Keratinocyte (primary cell): ENCODE measurements at regions not wholly inside any gene's neighbourhood (a gene's known extent, or its start where the extent isn't known, plus 50 kb on each side); places are given as distances from the start of the nearest gene placed in this dataset.

Experiments
- DNase-seq: peaks from one replicate; pipeline ENCODE4 v3.0.0-alpha.2; 2011; ENCODE audit warnings: low read depth, missing footprints, low spot score
- FAIRE-seq: peaks from 2 replicates; lab custom pipeline; 2011; peaks lifted over from hg19 to GRCh38; lab: Jason Lieb, UNC
- H2AFZ ChIP-seq: 2 replicates; pipeline ENCODE4 v1.6.0; 2012; ENCODE audit warnings: low read length, control low read depth, inconsistent platforms; ENCODE audit not compliant: control insufficient read depth
- H3K27ac ChIP-seq: 2 replicates; pipeline ENCODE4 v1.5.1; 2011; ENCODE audit warnings: low read length; ENCODE audit not compliant: control insufficient read depth, insufficient read depth
- H3K27me3 ChIP-seq: 3 replicates; pipeline ENCODE4 v1.6.0; 2011; ENCODE audit warnings: low read length; ENCODE audit not compliant: control insufficient read depth, insufficient read depth; ENCODE audit errors: extremely low read depth
- H3K36me3 ChIP-seq, 2 experiments: 2 replicates in 1 of 2; 3 replicates in 1 of 2; pipeline ENCODE4 v1.5.1; 2011; ENCODE audit warnings: low read length in 2 of 2, mild to moderate bottlenecking in 1 of 2; ENCODE audit not compliant: control insufficient read depth in 2 of 2, insufficient read depth in 2 of 2; ENCODE audit errors: extremely low read depth in 1 of 2
- H3K4me1 ChIP-seq: 3 replicates; pipeline ENCODE4 v1.5.1; 2011; ENCODE audit warnings: low read length; ENCODE audit not compliant: control insufficient read depth, insufficient read depth; ENCODE audit errors: extremely low read depth
- H3K4me2 ChIP-seq: 3 replicates; pipeline ENCODE4 v1.6.0; 2011; ENCODE audit warnings: low read depth, low read length; ENCODE audit not compliant: control insufficient read depth, insufficient read depth; ENCODE audit errors: extremely low read depth
- H3K4me3 ChIP-seq, 3 experiments: fragments of 200-600 bp in 1 of 3; sonication (generic) in 1 of 3; 2 replicates in 2 of 3; 3 replicates in 1 of 3; pipeline ENCODE4 v1.5.1; 2011 to 2016; ENCODE audit warnings: low read length in 3 of 3, mild to moderate bottlenecking in 3 of 3, control low read depth in 2 of 3, inconsistent platforms in 1 of 3, low read depth in 1 of 3, mixed read lengths in 1 of 3, mixed run types in 1 of 3, moderate library complexity in 1 of 3; ENCODE audit not compliant: control insufficient read depth in 2 of 3, insufficient read depth in 2 of 3; ENCODE audit errors: extremely low read depth in 1 of 3
- H3K79me2 ChIP-seq: 2 replicates; pipeline ENCODE4 v1.6.0; 2012; ENCODE audit warnings: low read length; ENCODE audit not compliant: control insufficient read depth, insufficient read depth
- H3K9ac ChIP-seq: 3 replicates; pipeline ENCODE4 v1.6.0; 2011; ENCODE audit warnings: low read length; ENCODE audit not compliant: control insufficient read depth, insufficient read depth; ENCODE audit errors: extremely low read depth
- H3K9me1 ChIP-seq: 3 replicates; pipeline ENCODE4 v1.6.0; 2011; ENCODE audit warnings: low read length; ENCODE audit not compliant: control insufficient read depth, insufficient read depth; ENCODE audit errors: extremely low read depth
- H3K9me3 ChIP-seq: 2 replicates; pipeline ENCODE4 v1.5.1; 2012; ENCODE audit warnings: low read depth, low read length; ENCODE audit not compliant: control insufficient read depth
- H4K20me1 ChIP-seq: 3 replicates; pipeline ENCODE4 v1.6.0; 2011; ENCODE audit warnings: low read length; ENCODE audit not compliant: control insufficient read depth, insufficient read depth; ENCODE audit errors: extremely low read depth
- EZH2 ChIP-seq: IDR thresholded peaks from one replicate; pipeline ENCODE4 v1.6.1; 2012; ENCODE audit warnings: inconsistent platforms, mild to moderate bottlenecking, low read length, moderate library complexity
- dilution Hi-C: fragments of 300-500 bp; cut with MboI; formaldehyde crosslinking; loops from one replicate; pipeline ENCODE4 v1.7.0; 2020; ENCODE audit warnings: low sequenced_read_pairs; ENCODE audit not compliant: extremely low pct_ligation_motif_present
- TF ChIP-seq, protein P1 (sequence below), 3 experiments: IDR thresholded peaks in 1 of 3; conservative IDR thresholded peaks in 1 of 3; optimal IDR thresholded peaks in 1 of 3; 2 replicates in 2 of 3; 3 replicates in 1 of 3; pipeline versions ENCODE3 to v1.5.1; 2011; ENCODE audit warnings: low read length in 3 of 3, mild to moderate bottlenecking in 3 of 3, moderate library complexity in 2 of 3, control low read depth in 1 of 3, inconsistent platforms in 1 of 3; ENCODE audit not compliant: insufficient read depth in 2 of 3; ENCODE audit errors: extremely low read depth in 1 of 3

- Histone ChIP-seq H3K4me3 (no peak overlapping the region), H3K79me2 (no peaks in the 10 kb centered on the region), H3K9me1 (no peaks in the 10 kb centered on the region), H3K27ac (no peak overlapping the region), H3K9me3 (peaks cover 3% of the 10 kb centered on the region), H3K9ac (no peak overlapping the region), H2AFZ (no peak overlapping the region), H3K27me3 (peaks cover 3% of the 10 kb centered on the region), H3K4me1 (no peaks in the 10 kb centered on the region), H3K4me2 (no peak overlapping the region), H3K36me3 (no peaks in the 10 kb centered on the region), H4K20me1 (no peaks in the 10 kb centered on the region)
- DNase-seq (no peak), FAIRE-seq (no peak)
- TF ChIP-seq EZH2, result no peak
- TF ChIP-seq, protein P1, sequence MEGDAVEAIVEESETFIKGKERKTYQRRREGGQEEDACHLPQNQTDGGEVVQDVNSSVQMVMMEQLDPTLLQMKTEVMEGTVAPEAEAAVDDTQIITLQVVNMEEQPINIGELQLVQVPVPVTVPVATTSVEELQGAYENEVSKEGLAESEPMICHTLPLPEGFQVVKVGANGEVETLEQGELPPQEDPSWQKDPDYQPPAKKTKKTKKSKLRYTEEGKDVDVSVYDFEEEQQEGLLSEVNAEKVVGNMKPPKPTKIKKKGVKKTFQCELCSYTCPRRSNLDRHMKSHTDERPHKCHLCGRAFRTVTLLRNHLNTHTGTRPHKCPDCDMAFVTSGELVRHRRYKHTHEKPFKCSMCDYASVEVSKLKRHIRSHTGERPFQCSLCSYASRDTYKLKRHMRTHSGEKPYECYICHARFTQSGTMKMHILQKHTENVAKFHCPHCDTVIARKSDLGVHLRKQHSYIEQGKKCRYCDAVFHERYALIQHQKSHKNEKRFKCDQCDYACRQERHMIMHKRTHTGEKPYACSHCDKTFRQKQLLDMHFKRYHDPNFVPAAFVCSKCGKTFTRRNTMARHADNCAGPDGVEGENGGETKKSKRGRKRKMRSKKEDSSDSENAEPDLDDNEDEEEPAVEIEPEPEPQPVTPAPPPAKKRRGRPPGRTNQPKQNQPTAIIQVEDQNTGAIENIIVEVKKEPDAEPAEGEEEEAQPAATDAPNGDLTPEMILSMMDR (optimal IDR thresholded peaks at IDR 0.05 in 1 of 3, IDR thresholded peaks at IDR 0.05 in 1 of 3, conservative IDR thresholded peaks at IDR 0.05 in 1 of 3; ENCODE audit: extremely low read depth in 1 of 3, insufficient read depth in 2 of 3, low read length in 3 of 3), result no peak
- dilution Hi-C loops, result no loop called here
Measured at GRCh38 chr17:33527290-33527689, 234.2 kb upstream of the ASIC2 start.

- TF ChIP-seq, protein P1 (optimal IDR thresholded peaks at IDR 0.05 in 1 of 3, IDR thresholded peaks at IDR 0.05 in 1 of 3, conservative IDR thresholded peaks at IDR 0.05 in 1 of 3; ENCODE audit: extremely low read depth in 1 of 3, insufficient read depth in 2 of 3, low read length in 3 of 3), result no peak
- no peak for TF ChIP-seq EZH2
- FAIRE-seq (no peak), DNase-seq (no peak)
- Histone ChIP-seq H3K9me3 (peaks cover 3% of the 10 kb centered on the region), H3K9ac (no peak overlapping the region), H3K9me1 (no peaks in the 10 kb centered on the region), H3K36me3 (no peaks in the 10 kb centered on the region), H3K27me3 (peaks cover 3% of the 10 kb centered on the region), H4K20me1 (no peaks in the 10 kb centered on the region), H3K4me3 (no peak overlapping the region), H3K79me2 (no peaks in the 10 kb centered on the region), H2AFZ (no peak overlapping the region), H3K4me2 (no peak overlapping the region), H3K27ac (no peak overlapping the region), H3K4me1 (no peaks in the 10 kb centered on the region)
- dilution Hi-C loops, result no loop called here
Measured at GRCh38 chr17:33528846-33529245, 235.8 kb upstream of the ASIC2 start.
